ENCODE measurements at regions not wholly inside any gene's neighbourhood (a gene's known extent, or its start where the extent isn't known, plus 50 kb on each side); places are given as distances from the start of the nearest gene placed in this dataset.

- TF ChIP-seq CTCF (IDR thresholded peaks at IDR 0.05; ENCODE audit: insufficient read depth, low read length) (no peak), POLR2AphosphoS5 (IDR thresholded peaks at IDR 0.05; ENCODE audit: low read depth) (no peak), REST (IDR thresholded peaks at IDR 0.05; ENCODE audit: insufficient replicate concordance, low read depth) (no peak), SPI1 (IDR thresholded peaks at IDR 0.05; ENCODE audit: borderline replicate concordance, low read depth) (no peak), GABPA (IDR thresholded peaks at IDR 0.05; ENCODE audit: low read depth) (no peak)
Observed at GRCh38 chr2:234193977-234194563, 143.6 kb downstream of the SPP2 start.
